ENCODE measurements at regions not wholly inside any gene's neighbourhood (a gene's known extent, or its start where the extent isn't known, plus 50 kb on each side); places are given as distances from the start of the nearest gene placed in this dataset.

GRCh38 chr2:226652983-226653765, 146.4 kb downstream of the IRS1 start:
- POLR2A ChIA-PET = no interaction called here

GRCh38 chr2:226652369-226652768, 147.3 kb downstream of the IRS1 start:
- TF ChIP-seq CTCF (IDR thresholded peaks at IDR 0.05) (no peak), TCF7L2 (IDR thresholded peaks at IDR 0.05; ENCODE audit: low read depth, low read length) (peak; percentile 71; the same call in 1 of the 2 replicates), SIN3A (IDR thresholded peaks at IDR 0.05; ENCODE audit: borderline replicate concordance, insufficient read depth, low read depth, low read length) (no peak)
- H3K9me3 ChIP-seq (ENCODE audit: control insufficient read depth, insufficient read depth, low read depth, low read length) = peaks cover 8% of the 10 kb centered on the region; the same call in 1 of the 2 replicates
- H3K27ac ChIP-seq (ENCODE audit: low read length) = peak overlapping the region; percentile 73
- DNase-seq (ENCODE audit: low read depth, low spot score) (peak; percentile 54), ATAC-seq (peak; percentile 39)
- BruUV-seq (replicated peaks) = no TSS peak
- peak overlapping the region in 1 of 2 experiments; percentile 7; a peak in 1 of 4 replicates for H3K4me3 ChIP-seq (ENCODE audit: low read depth in 2 of 2, low read length in 2 of 2)
- no peaks in the 10 kb centered on the region for H3K36me3 ChIP-seq (ENCODE audit: control insufficient read depth, insufficient read depth, low read length)
- POLR2A ChIA-PET = no interaction called here
- in situ Hi-C loops (cut with HindIII; ENCODE audit: low pct_unique_long_range_greater_than_20kb, low sequenced_read_pairs) (no loop called here), intact Hi-C loops (cut with micrococcal nuclease; ENCODE audit: unreplicated experiment) (no loop called here)
- no peaks in the 10 kb centered on the region for H3K27me3 ChIP-seq (ENCODE audit: control insufficient read depth, insufficient read depth, low read length)
- CTCF ChIA-PET = no interaction called here
- peaks cover 11% of the 10 kb centered on the region for H3K4me1 ChIP-seq (ENCODE audit: control insufficient read depth, insufficient read depth, low read length)

More at GRCh38 chr2:226652983-226653765, 146.4 kb downstream of the IRS1 start:
- intact Hi-C loops (cut with micrococcal nuclease; ENCODE audit: unreplicated experiment) (no loop called here), in situ Hi-C loops (cut with HindIII; ENCODE audit: low pct_unique_long_range_greater_than_20kb, low sequenced_read_pairs) (no loop called here)
- Histone ChIP-seq H3K27ac (ENCODE audit: low read length) (peak overlapping the region; percentile 73), H3K36me3 (ENCODE audit: control insufficient read depth, insufficient read depth, low read length) (no peaks in the 10 kb centered on the region), H3K4me3 (ENCODE audit: low read depth in 2 of 2, low read length in 2 of 2) (no peak overlapping the region), H3K4me1 (ENCODE audit: control insufficient read depth, insufficient read depth, low read length) (peaks cover 11% of the 10 kb centered on the region), H3K9me3 (ENCODE audit: control insufficient read depth, insufficient read depth, low read depth, low read length) (peaks cover 8% of the 10 kb centered on the region; the same call in 1 of the 2 replicates), H3K27me3 (ENCODE audit: control insufficient read depth, insufficient read depth, low read length) (no peaks in the 10 kb centered on the region)
- no TSS peak for BruUV-seq (replicated peaks)
- CTCF ChIA-PET = no interaction called here
- TF ChIP-seq POLR2AphosphoS5 (IDR thresholded peaks at IDR 0.05; ENCODE audit: low read depth, low read length) (no peak), SIN3A (IDR thresholded peaks at IDR 0.05; ENCODE audit: borderline replicate concordance, insufficient read depth, low read depth, low read length) (no peak), TCF7L2 (IDR thresholded peaks at IDR 0.05; ENCODE audit: low read depth, low read length) (no peak), CTCF (IDR thresholded peaks at IDR 0.05) (no peak), REST (IDR thresholded peaks at IDR 0.05; ENCODE audit: insufficient read depth in 1 of 2, low read depth in 2 of 2, low read length in 1 of 2) (no peak)
- no peak for DNase-seq (ENCODE audit: low read depth, low spot score)
- ATAC-seq = no peak

All from Panc1 (cell line).